ENCODE measurements at regions not wholly inside any gene's neighbourhood (a gene's known extent, or its start where the extent isn't known, plus 50 kb on each side); places are given as distances from the start of the nearest gene placed in this dataset.

GRCh38 chr4:64935469-64936001 lies 526.3 kb upstream of the TECRL start:
- no peak for TF ChIP-seq EZH2 (IDR thresholded peaks at IDR 0.05; ENCODE audit: borderline replicate concordance, low read depth, low read length, severe bottlenecking)
- TF ChIP-seq, protein P1, sequence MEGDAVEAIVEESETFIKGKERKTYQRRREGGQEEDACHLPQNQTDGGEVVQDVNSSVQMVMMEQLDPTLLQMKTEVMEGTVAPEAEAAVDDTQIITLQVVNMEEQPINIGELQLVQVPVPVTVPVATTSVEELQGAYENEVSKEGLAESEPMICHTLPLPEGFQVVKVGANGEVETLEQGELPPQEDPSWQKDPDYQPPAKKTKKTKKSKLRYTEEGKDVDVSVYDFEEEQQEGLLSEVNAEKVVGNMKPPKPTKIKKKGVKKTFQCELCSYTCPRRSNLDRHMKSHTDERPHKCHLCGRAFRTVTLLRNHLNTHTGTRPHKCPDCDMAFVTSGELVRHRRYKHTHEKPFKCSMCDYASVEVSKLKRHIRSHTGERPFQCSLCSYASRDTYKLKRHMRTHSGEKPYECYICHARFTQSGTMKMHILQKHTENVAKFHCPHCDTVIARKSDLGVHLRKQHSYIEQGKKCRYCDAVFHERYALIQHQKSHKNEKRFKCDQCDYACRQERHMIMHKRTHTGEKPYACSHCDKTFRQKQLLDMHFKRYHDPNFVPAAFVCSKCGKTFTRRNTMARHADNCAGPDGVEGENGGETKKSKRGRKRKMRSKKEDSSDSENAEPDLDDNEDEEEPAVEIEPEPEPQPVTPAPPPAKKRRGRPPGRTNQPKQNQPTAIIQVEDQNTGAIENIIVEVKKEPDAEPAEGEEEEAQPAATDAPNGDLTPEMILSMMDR (IDR thresholded peaks at IDR 0.05; ENCODE audit: borderline replicate concordance, extremely low read depth, low read length, poor library complexity, severe bottlenecking): no peak
- DNase-seq: peak; percentile 35
- peak; percentile 87 for ATAC-seq (ENCODE audit: insufficient read depth, low read depth)

GRCh38 chr4:64911846-64912245 lies 502.6 kb upstream of the TECRL start:
- no peak overlapping the region for H3K4me2 ChIP-seq (ENCODE audit: insufficient read depth, low read length)
- no peaks in the 10 kb centered on the region for H3K79me2 ChIP-seq (ENCODE audit: insufficient read depth, low read length)
- no peak overlapping the region for H3K4me3 ChIP-seq (ENCODE audit: low read depth in 1 of 2, low read length in 2 of 2)
- H3K27ac ChIP-seq (ENCODE audit: low read length): no peak overlapping the region
- H3K9ac ChIP-seq (ENCODE audit: low read depth, low read length): no peak overlapping the region
- no peaks in the 10 kb centered on the region for H3K4me1 ChIP-seq (ENCODE audit: insufficient read depth, low read length)
- H3K9me3 ChIP-seq (ENCODE audit: insufficient read depth, low read length, severe bottlenecking): peaks cover 16% of the 10 kb centered on the region
- H4K20me1 ChIP-seq (ENCODE audit: insufficient read depth, low read length): no peaks in the 10 kb centered on the region
- no peaks in the 10 kb centered on the region for H3K27me3 ChIP-seq (ENCODE audit: insufficient read depth, low read length, poor library complexity)
- H2AFZ ChIP-seq (ENCODE audit: low read depth, low read length): no peak overlapping the region
- peak; percentile 29; the same call in 1 of the 3 replicates for ATAC-seq (ENCODE audit: insufficient read depth, low read depth)
- H3K36me3 ChIP-seq (ENCODE audit: insufficient read depth, low read length): no peaks in the 10 kb centered on the region
- TF ChIP-seq EZH2 (IDR thresholded peaks at IDR 0.05; ENCODE audit: borderline replicate concordance, low read depth, low read length, severe bottlenecking): no peak
- TF ChIP-seq, protein P1 (IDR thresholded peaks at IDR 0.05; ENCODE audit: borderline replicate concordance, extremely low read depth, low read length, poor library complexity, severe bottlenecking): peak; percentile 25
- DNase-seq: no peak

More at GRCh38 chr4:64935469-64936001, 526.3 kb upstream of the TECRL start:
- Histone ChIP-seq H3K4me2 (ENCODE audit: insufficient read depth, low read length) (no peak overlapping the region), H2AFZ (ENCODE audit: low read depth, low read length) (peak overlapping the region; percentile 17; the same call in 1 of the 2 replicates), H3K79me2 (ENCODE audit: insufficient read depth, low read length) (no peaks in the 10 kb centered on the region), H3K27me3 (ENCODE audit: insufficient read depth, low read length, poor library complexity) (no peaks in the 10 kb centered on the region), H3K27ac (ENCODE audit: low read length) (peak overlapping the region; percentile 50; the same call in 1 of the 2 replicates), H3K36me3 (ENCODE audit: insufficient read depth, low read length) (no peaks in the 10 kb centered on the region), H3K4me1 (ENCODE audit: insufficient read depth, low read length) (peaks cover 19% of the 10 kb centered on the region), H4K20me1 (ENCODE audit: insufficient read depth, low read length) (no peaks in the 10 kb centered on the region), H3K9me3 (ENCODE audit: insufficient read depth, low read length, severe bottlenecking) (peaks cover 4% of the 10 kb centered on the region), H3K4me3 (ENCODE audit: low read depth in 1 of 2, low read length in 2 of 2) (no peak overlapping the region), H3K9ac (ENCODE audit: low read depth, low read length) (no peak overlapping the region)

- DNase-seq (no peak), ATAC-seq (ENCODE audit: insufficient read depth, low read depth) (peak; percentile 85)
- H3K9ac ChIP-seq (ENCODE audit: low read depth, low read length): no peak overlapping the region
These were observed 494.7 kb upstream of the TECRL start for GRCh38 chr4:64903986-64904385.

More at GRCh38 chr4:64903986-64904385, 494.7 kb upstream of the TECRL start:
- Histone ChIP-seq H3K4me2 (ENCODE audit: insufficient read depth, low read length) (peak overlapping the region; percentile 16; the same call in 1 of the 2 replicates), H3K27ac (ENCODE audit: low read length) (no peak overlapping the region), H3K27me3 (ENCODE audit: insufficient read depth, low read length, poor library complexity) (no peaks in the 10 kb centered on the region), H3K4me3 (ENCODE audit: low read depth in 1 of 2, low read length in 2 of 2) (no peak overlapping the region), H3K9me3 (ENCODE audit: insufficient read depth, low read length, severe bottlenecking) (peaks cover 6% of the 10 kb centered on the region), H4K20me1 (ENCODE audit: insufficient read depth, low read length) (no peaks in the 10 kb centered on the region), H2AFZ (ENCODE audit: low read depth, low read length) (no peak overlapping the region), H3K79me2 (ENCODE audit: insufficient read depth, low read length) (no peaks in the 10 kb centered on the region), H3K4me1 (ENCODE audit: insufficient read depth, low read length) (peaks cover 18% of the 10 kb centered on the region), H3K36me3 (ENCODE audit: insufficient read depth, low read length) (no peaks in the 10 kb centered on the region)
- TF ChIP-seq, protein P1 (IDR thresholded peaks at IDR 0.05; ENCODE audit: borderline replicate concordance, extremely low read depth, low read length, poor library complexity, severe bottlenecking): no peak
- no peak for TF ChIP-seq EZH2 (IDR thresholded peaks at IDR 0.05; ENCODE audit: borderline replicate concordance, low read depth, low read length, severe bottlenecking)
